Fibroblast of the aortic adventitia (primary cell): ENCODE measurements at regions not wholly inside any gene's neighbourhood (a gene's known extent, or its start where the extent isn't known, plus 50 kb on each side); places are given as distances from the start of the nearest gene placed in this dataset.

Source experiments
- DNase-seq: peaks from one replicate; pipeline ENCODE4 v3.0.0-alpha.2; 2010; ENCODE audit warnings: low read depth
- H3K4me3 ChIP-seq: 2 replicates; pipeline ENCODE4 v1.5.1; 2011; ENCODE audit warnings: low read depth, mild to moderate bottlenecking, control low read depth, low read length, moderate library complexity
- CTCF ChIP-seq: IDR thresholded peaks from 2 replicates; pipeline ENCODE4 v1.5.1; 2011; ENCODE audit warnings: mild to moderate bottlenecking, low read length, control low read depth, inconsistent platforms; ENCODE audit not compliant: insufficient read depth

DNA sequence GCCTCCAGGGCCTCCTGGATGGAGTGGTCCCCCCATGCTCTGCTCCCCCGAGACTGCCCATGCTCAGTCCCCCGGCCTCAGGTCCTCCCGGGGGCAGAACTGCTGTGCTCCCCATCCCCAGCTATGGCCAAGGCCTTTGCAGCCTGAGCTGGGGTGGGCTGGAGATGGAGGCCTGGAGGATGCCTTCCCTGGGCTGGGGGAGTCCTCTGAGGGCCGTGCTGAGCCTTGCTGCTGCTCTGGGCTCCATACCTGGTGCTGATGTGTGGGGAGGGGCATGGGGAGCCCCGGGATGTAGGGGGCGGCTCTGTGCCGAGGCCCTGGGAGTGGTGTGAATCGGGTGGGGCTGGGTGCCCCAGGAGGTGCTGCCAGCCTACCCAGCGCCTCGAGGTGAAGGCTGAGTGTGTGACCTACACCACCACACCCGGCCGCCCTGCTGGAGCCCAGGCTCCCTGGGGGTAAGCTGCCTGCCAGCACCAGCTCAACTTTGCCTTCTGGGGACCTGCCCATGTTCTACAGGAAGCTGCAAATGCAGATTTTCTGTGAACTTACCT, 109.5 kb downstream of the UNCX start:
- H3K4me3 ChIP-seq = no peak overlapping the region
- no peak for TF ChIP-seq CTCF
- no peak for DNase-seq

DNA sequence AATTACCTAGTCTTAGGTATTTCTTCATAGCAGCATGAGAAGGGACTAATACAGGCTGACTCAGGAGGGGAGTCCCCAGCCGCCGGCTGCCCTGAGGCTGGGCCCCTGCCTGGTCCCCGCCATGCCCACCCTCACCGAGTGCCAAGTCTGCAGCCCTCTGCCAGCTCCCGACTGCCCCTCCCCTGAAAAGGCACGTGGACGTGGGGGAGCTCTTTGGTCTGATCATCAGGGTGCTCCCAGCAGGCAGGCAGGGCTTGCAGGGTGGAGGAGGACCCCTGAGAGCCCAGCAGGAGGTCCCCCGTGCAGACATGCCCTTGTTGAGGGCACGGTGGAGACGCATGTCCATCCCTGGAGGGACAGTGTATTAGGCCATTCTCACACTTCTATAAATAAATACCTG, 110.9 kb downstream of the UNCX start:
- H3K4me3 ChIP-seq = no peak overlapping the region
- TF ChIP-seq CTCF = no peak
- no peak for DNase-seq

GRCh38 chr7:1344421-1344820, 111.7 kb downstream of the UNCX start:
- no peak for DNase-seq
- no peak overlapping the region for H3K4me3 ChIP-seq
- TF ChIP-seq CTCF = no peak

GRCh38 chr7:1344981-1345701, 112.5 kb downstream of the UNCX start:
- TF ChIP-seq CTCF = no peak
- no peak overlapping the region for H3K4me3 ChIP-seq

GRCh38 chr7:1345796-1346755, 113.2 kb downstream of the MICALL2 start:
- H3K4me3 ChIP-seq = no peak overlapping the region
- no peak for DNase-seq

More at GRCh38 chr7:1344981-1345701, 112.5 kb downstream of the UNCX start:
- no peak for DNase-seq

More at GRCh38 chr7:1345796-1346755, 113.2 kb downstream of the MICALL2 start:
- no peak for TF ChIP-seq CTCF
